ENCODE measurements at regions not wholly inside any gene's neighbourhood (a gene's known extent, or its start where the extent isn't known, plus 50 kb on each side); places are given as distances from the start of the nearest gene placed in this dataset.
A peak's percentile ranks its signal among the peaks of the same experiment; 100 is the strongest.
"Not testable (repeated sequence)": the region's sequence is repeated elsewhere in the genome, so short reads cannot be mapped to it uniquely, and the experiment has no call there.

GRCh38 chr7:13124629-13125028, 437.2 kb downstream of the ARL4A start:
- not testable (repeated sequence) for H2BK120ac ChIP-seq (ENCODE audit: low read depth, low read length); H4K8ac ChIP-seq (ENCODE audit: low read depth, low read length); H3K4me1 ChIP-seq (ENCODE audit: control insufficient read depth in 2 of 2, insufficient read depth in 1 of 2, low read depth in 1 of 2, low read length in 2 of 2); H3K9ac ChIP-seq (ENCODE audit: low read depth, low read length, poor library complexity); H2BK5ac ChIP-seq (ENCODE audit: low read length); H3K9me3 ChIP-seq (replicated peaks in 1 of 2; ENCODE audit: control insufficient read depth in 2 of 2, insufficient read depth in 1 of 2, low read depth in 1 of 2, low read length in 2 of 2); H2BK15ac ChIP-seq (ENCODE audit: low read length); DNase-seq (ENCODE audit: low spot score); H3K27me3 ChIP-seq (ENCODE audit: control insufficient read depth in 3 of 3, insufficient read depth in 3 of 3, low read depth in 1 of 3, low read length in 3 of 3); H4K91ac ChIP-seq (ENCODE audit: low read depth, low read length, poor library complexity); H2BK12ac ChIP-seq (ENCODE audit: low read length); H3K14ac ChIP-seq (ENCODE audit: low read length); H3K23ac ChIP-seq (ENCODE audit: low read depth, low read length, poor library complexity); H3K4me3 ChIP-seq (ENCODE audit: low read length in 2 of 2); H3K79me1 ChIP-seq (ENCODE audit: low read depth, low read length); H3K4ac ChIP-seq (ENCODE audit: low read length); H2AK5ac ChIP-seq (ENCODE audit: low read depth, low read length); H3K4me2 ChIP-seq (ENCODE audit: insufficient read depth, low read length, poor library complexity, severe bottlenecking); H3K36me3 ChIP-seq (replicated peaks in 1 of 2; ENCODE audit: control insufficient read depth in 2 of 2, insufficient read depth in 2 of 2, low read length in 2 of 2); H3K18ac ChIP-seq (ENCODE audit: low read length); H2AFZ ChIP-seq (ENCODE audit: low read length); H3K27ac ChIP-seq (replicated peaks; ENCODE audit: low read length)
- no CpG with 5 or more reads among the region's 2 CpGs for WGBS, 2 donors (ENCODE audit: extremely low coverage in 2 of 2, insufficient read length in 2 of 2, insufficient replicate concordance in 1 of 2)

GRCh38 chr7:13126347-13126746, 438.9 kb downstream of the ARL4A start:
- Histone ChIP-seq H3K27me3 (ENCODE audit: control insufficient read depth in 3 of 3, insufficient read depth in 3 of 3, low read depth in 1 of 3, low read length in 3 of 3) (no peaks in the 10 kb centered on the region), H4K8ac (ENCODE audit: low read depth, low read length) (no peak overlapping the region), H2BK15ac (ENCODE audit: low read length) (no peak overlapping the region), H3K23ac (ENCODE audit: low read depth, low read length, poor library complexity) (no peak overlapping the region), H2AK5ac (ENCODE audit: low read depth, low read length) (no peak overlapping the region), H3K4me3 (ENCODE audit: low read length in 2 of 2) (no peak overlapping the region), H2AFZ (ENCODE audit: low read length) (peak overlapping the region; percentile 76), H2BK120ac (ENCODE audit: low read depth, low read length) (no peak overlapping the region), H2BK12ac (ENCODE audit: low read length) (peak overlapping the region; percentile 58), H3K36me3 (replicated peaks in 1 of 2; ENCODE audit: control insufficient read depth in 2 of 2, insufficient read depth in 2 of 2, low read length in 2 of 2) (no peaks in the 10 kb centered on the region), H3K4me2 (ENCODE audit: insufficient read depth, low read length, poor library complexity, severe bottlenecking) (no peak overlapping the region), H3K27ac (replicated peaks; ENCODE audit: low read length) (no peak overlapping the region), H3K14ac (ENCODE audit: low read length) (no peak overlapping the region), H3K4ac (ENCODE audit: low read length) (no peak overlapping the region), H3K9me3 (replicated peaks in 1 of 2; ENCODE audit: control insufficient read depth in 2 of 2, insufficient read depth in 1 of 2, low read depth in 1 of 2, low read length in 2 of 2) (no peaks in the 10 kb centered on the region), H3K18ac (ENCODE audit: low read length) (no peak overlapping the region), H3K4me1 (ENCODE audit: control insufficient read depth in 2 of 2, insufficient read depth in 1 of 2, low read depth in 1 of 2, low read length in 2 of 2) (no peaks in the 10 kb centered on the region), H3K9ac (ENCODE audit: low read depth, low read length, poor library complexity) (peak overlapping the region; percentile 4), H4K91ac (ENCODE audit: low read depth, low read length, poor library complexity) (no peak overlapping the region), H2BK5ac (ENCODE audit: low read length) (no peak overlapping the region), H3K79me1 (ENCODE audit: low read depth, low read length) (no peaks in the 10 kb centered on the region)
- whole genome bisulfite sequencing, 2 donors (ENCODE audit: extremely low coverage in 2 of 2, insufficient read length in 2 of 2, insufficient replicate concordance in 1 of 2), result no CpG with 5 or more reads among the region's 5 CpGs
- DNase-seq (ENCODE audit: low spot score), result no peak

GRCh38 chr7:13130321-13130720, 442.9 kb downstream of the ARL4A start:
- Histone ChIP-seq H3K79me1 (ENCODE audit: low read depth, low read length) (no peaks in the 10 kb centered on the region), H4K91ac (ENCODE audit: low read depth, low read length, poor library complexity) (no peak overlapping the region), H3K23ac (ENCODE audit: low read depth, low read length, poor library complexity) (no peak overlapping the region), H3K4ac (ENCODE audit: low read length) (no peak overlapping the region), H3K27me3 (ENCODE audit: control insufficient read depth in 3 of 3, insufficient read depth in 3 of 3, low read depth in 1 of 3, low read length in 3 of 3) (no peaks in the 10 kb centered on the region), H3K4me1 (ENCODE audit: control insufficient read depth in 2 of 2, insufficient read depth in 1 of 2, low read depth in 1 of 2, low read length in 2 of 2) (no peaks in the 10 kb centered on the region), H3K27ac (replicated peaks; ENCODE audit: low read length) (no peak overlapping the region), H2BK15ac (ENCODE audit: low read length) (no peak overlapping the region), H3K4me3 (ENCODE audit: low read length in 2 of 2) (no peak overlapping the region), H3K9ac (ENCODE audit: low read depth, low read length, poor library complexity) (no peak overlapping the region), H3K18ac (ENCODE audit: low read length) (no peak overlapping the region), H2AK5ac (ENCODE audit: low read depth, low read length) (no peak overlapping the region), H2AFZ (ENCODE audit: low read length) (no peak overlapping the region), H3K9me3 (replicated peaks in 1 of 2; ENCODE audit: control insufficient read depth in 2 of 2, insufficient read depth in 1 of 2, low read depth in 1 of 2, low read length in 2 of 2) (no peaks in the 10 kb centered on the region), H4K8ac (ENCODE audit: low read depth, low read length) (no peak overlapping the region), H2BK5ac (ENCODE audit: low read length) (no peak overlapping the region), H3K14ac (ENCODE audit: low read length) (no peak overlapping the region), H3K36me3 (replicated peaks in 1 of 2; ENCODE audit: control insufficient read depth in 2 of 2, insufficient read depth in 2 of 2, low read length in 2 of 2) (no peaks in the 10 kb centered on the region), H2BK120ac (ENCODE audit: low read depth, low read length) (no peak overlapping the region), H2BK12ac (ENCODE audit: low read length) (no peak overlapping the region), H3K4me2 (ENCODE audit: insufficient read depth, low read length, poor library complexity, severe bottlenecking) (no peak overlapping the region)
- no CpG with 5 or more reads among the region's 4 CpGs for WGBS, 2 donors (ENCODE audit: extremely low coverage in 2 of 2, insufficient read length in 2 of 2, insufficient replicate concordance in 1 of 2)
- no peak for DNase-seq (ENCODE audit: low spot score)

- H3K36me3 ChIP-seq (replicated peaks in 1 of 2; ENCODE audit: control insufficient read depth in 2 of 2, insufficient read depth in 2 of 2, low read length in 2 of 2); H3K9me3 ChIP-seq (replicated peaks in 1 of 2; ENCODE audit: control insufficient read depth in 2 of 2, insufficient read depth in 1 of 2, low read depth in 1 of 2, low read length in 2 of 2); H4K8ac ChIP-seq (ENCODE audit: low read depth, low read length); H3K23ac ChIP-seq (ENCODE audit: low read depth, low read length, poor library complexity); H3K27ac ChIP-seq (replicated peaks; ENCODE audit: low read length); H2BK12ac ChIP-seq (ENCODE audit: low read length); H3K4ac ChIP-seq (ENCODE audit: low read length); H3K4me3 ChIP-seq (ENCODE audit: low read length in 2 of 2); H3K27me3 ChIP-seq (ENCODE audit: control insufficient read depth in 3 of 3, insufficient read depth in 3 of 3, low read depth in 1 of 3, low read length in 3 of 3); H2BK120ac ChIP-seq (ENCODE audit: low read depth, low read length); H3K18ac ChIP-seq (ENCODE audit: low read length); H3K79me1 ChIP-seq (ENCODE audit: low read depth, low read length); H3K9ac ChIP-seq (ENCODE audit: low read depth, low read length, poor library complexity); H2BK5ac ChIP-seq (ENCODE audit: low read length); H2BK15ac ChIP-seq (ENCODE audit: low read length); H3K4me2 ChIP-seq (ENCODE audit: insufficient read depth, low read length, poor library complexity, severe bottlenecking); H3K14ac ChIP-seq (ENCODE audit: low read length); DNase-seq (ENCODE audit: low spot score); H2AK5ac ChIP-seq (ENCODE audit: low read depth, low read length); H2AFZ ChIP-seq (ENCODE audit: low read length); H3K4me1 ChIP-seq (ENCODE audit: control insufficient read depth in 2 of 2, insufficient read depth in 1 of 2, low read depth in 1 of 2, low read length in 2 of 2); H4K91ac ChIP-seq (ENCODE audit: low read depth, low read length, poor library complexity): not testable (repeated sequence)
- WGBS, 2 donors (ENCODE audit: extremely low coverage in 2 of 2, insufficient read length in 2 of 2, insufficient replicate concordance in 1 of 2), result no CpG with 5 or more reads among the region's 3 CpGs
These were observed 443.5 kb downstream of the ARL4A start for GRCh38 chr7:13130906-13131305.

Measured in neuronal stem cell (in vitro differentiated cells).